ENCODE measurements at regions not wholly inside any gene's neighbourhood (a gene's known extent, or its start where the extent isn't known, plus 50 kb on each side); places are given as distances from the start of the nearest gene placed in this dataset.
A peak's percentile ranks its signal among the peaks of the same experiment; 100 is the strongest.

- no peak for DNase-seq
- H3K9ac ChIP-seq (ENCODE audit: low read length): no peak overlapping the region
- no peaks in the 10 kb centered on the region for H3K79me2 ChIP-seq (ENCODE audit: low read length)
- no peak overlapping the region for H3K4me3 ChIP-seq (ENCODE audit: low read length)
- H3K9me3 ChIP-seq (ENCODE audit: low read length): no peaks in the 10 kb centered on the region
- no peak overlapping the region for H3K27ac ChIP-seq (ENCODE audit: low read length)
- H3K4me1 ChIP-seq (ENCODE audit: low read length): peaks cover 1% of the 10 kb centered on the region
- no peaks in the 10 kb centered on the region for H4K20me1 ChIP-seq (ENCODE audit: insufficient read depth, low read depth, low read length)
- H3K9me2 ChIP-seq (replicated peaks; ENCODE audit: insufficient read depth, low read length): no peaks in the 10 kb centered on the region
- H3K4me2 ChIP-seq (ENCODE audit: low read depth, low read length, poor library complexity, severe bottlenecking): no peak overlapping the region
- H3K36me3 ChIP-seq (ENCODE audit: insufficient read depth, low read length): no peaks in the 10 kb centered on the region
- no peak overlapping the region for H2AFZ ChIP-seq (ENCODE audit: low read length)
- no peaks in the 10 kb centered on the region for H3K27me3 ChIP-seq (ENCODE audit: low read length)
Measured at GRCh38 chr21:28750565-28750964, 242.1 kb downstream of the LTN1 start.

- Histone ChIP-seq H3K9me3 (ENCODE audit: low read length) (no peaks in the 10 kb centered on the region), H3K9ac (ENCODE audit: low read length) (no peak overlapping the region), H3K9me2 (replicated peaks; ENCODE audit: insufficient read depth, low read length) (no peaks in the 10 kb centered on the region), H3K4me1 (ENCODE audit: low read length) (peaks cover 6% of the 10 kb centered on the region), H3K36me3 (ENCODE audit: insufficient read depth, low read length) (no peaks in the 10 kb centered on the region), H3K27ac (ENCODE audit: low read length) (no peak overlapping the region), H3K27me3 (ENCODE audit: low read length) (no peaks in the 10 kb centered on the region), H4K20me1 (ENCODE audit: insufficient read depth, low read depth, low read length) (no peaks in the 10 kb centered on the region), H3K4me2 (ENCODE audit: low read depth, low read length, poor library complexity, severe bottlenecking) (no peak overlapping the region), H3K79me2 (ENCODE audit: low read length) (no peaks in the 10 kb centered on the region), H3K4me3 (ENCODE audit: low read length) (no peak overlapping the region), H2AFZ (ENCODE audit: low read length) (no peak overlapping the region)
- DNase-seq: no peak
Measured at GRCh38 chr21:28749536-28749935, 243.1 kb downstream of the LTN1 start.

DNA sequence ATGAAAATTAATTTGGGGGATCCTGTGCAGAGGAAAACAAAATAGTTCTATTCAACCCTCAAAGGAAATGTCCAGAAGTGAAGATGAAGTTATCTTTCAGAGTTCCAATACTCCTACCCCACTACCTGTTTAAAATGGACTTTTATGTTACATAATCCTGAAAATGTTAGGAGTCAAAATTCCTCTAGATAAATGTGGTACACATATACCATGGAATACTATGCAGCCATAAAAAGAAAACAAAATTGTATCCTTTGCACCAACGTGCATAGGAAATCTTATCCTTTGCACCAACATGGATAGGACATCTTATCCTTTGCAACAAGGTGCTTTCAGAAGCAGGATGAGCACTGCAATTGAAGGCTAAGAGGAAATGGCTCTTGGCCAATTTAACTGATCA, 245.2 kb downstream of the LTN1 start:
- DNase-seq: no peak
- no peaks in the 10 kb centered on the region for H3K9me3 ChIP-seq (ENCODE audit: low read length)
- H3K27ac ChIP-seq (ENCODE audit: low read length): no peak overlapping the region
- no peak overlapping the region for H3K4me3 ChIP-seq (ENCODE audit: low read length)
- no peaks in the 10 kb centered on the region for H3K9me2 ChIP-seq (replicated peaks; ENCODE audit: insufficient read depth, low read length)
- no peaks in the 10 kb centered on the region for H4K20me1 ChIP-seq (ENCODE audit: insufficient read depth, low read depth, low read length)
- no peaks in the 10 kb centered on the region for H3K36me3 ChIP-seq (ENCODE audit: insufficient read depth, low read length)
- no peaks in the 10 kb centered on the region for H3K27me3 ChIP-seq (ENCODE audit: low read length)
- no peak overlapping the region for H2AFZ ChIP-seq (ENCODE audit: low read length)
- no peaks in the 10 kb centered on the region for H3K79me2 ChIP-seq (ENCODE audit: low read length)
- peaks cover 6% of the 10 kb centered on the region for H3K4me1 ChIP-seq (ENCODE audit: low read length)
- no peak overlapping the region for H3K4me2 ChIP-seq (ENCODE audit: low read depth, low read length, poor library complexity, severe bottlenecking)
- no peak overlapping the region for H3K9ac ChIP-seq (ENCODE audit: low read length)

- H3K27me3 ChIP-seq (ENCODE audit: low read length): no peaks in the 10 kb centered on the region
- H3K4me2 ChIP-seq (ENCODE audit: low read depth, low read length, poor library complexity, severe bottlenecking): no peak overlapping the region
- no peaks in the 10 kb centered on the region for H4K20me1 ChIP-seq (ENCODE audit: insufficient read depth, low read depth, low read length)
- H3K79me2 ChIP-seq (ENCODE audit: low read length): no peaks in the 10 kb centered on the region
- H2AFZ ChIP-seq (ENCODE audit: low read length): no peak overlapping the region
- no peak overlapping the region for H3K4me3 ChIP-seq (ENCODE audit: low read length)
- H3K9me3 ChIP-seq (ENCODE audit: low read length): no peaks in the 10 kb centered on the region
- no peaks in the 10 kb centered on the region for H3K9me2 ChIP-seq (replicated peaks; ENCODE audit: insufficient read depth, low read length)
- no peak for DNase-seq
- H3K4me1 ChIP-seq (ENCODE audit: low read length): peaks cover 6% of the 10 kb centered on the region
- no peaks in the 10 kb centered on the region for H3K36me3 ChIP-seq (ENCODE audit: insufficient read depth, low read length)
- H3K27ac ChIP-seq (ENCODE audit: low read length): no peak overlapping the region
- no peak overlapping the region for H3K9ac ChIP-seq (ENCODE audit: low read length)
Measured at GRCh38 chr21:28746166-28746565, 246.5 kb downstream of the LTN1 start.

- Histone ChIP-seq H3K4me3 (ENCODE audit: low read length) (peak overlapping the region; percentile 60), H3K9ac (ENCODE audit: low read length) (peak overlapping the region; percentile 52), H3K4me2 (ENCODE audit: low read depth, low read length, poor library complexity, severe bottlenecking) (peak overlapping the region; percentile 69), H4K20me1 (ENCODE audit: insufficient read depth, low read depth, low read length) (no peaks in the 10 kb centered on the region), H3K9me3 (ENCODE audit: low read length) (no peaks in the 10 kb centered on the region), H3K4me1 (ENCODE audit: low read length) (peaks cover 6% of the 10 kb centered on the region), H2AFZ (ENCODE audit: low read length) (peak overlapping the region; percentile 89), H3K36me3 (ENCODE audit: insufficient read depth, low read length) (no peaks in the 10 kb centered on the region), H3K27me3 (ENCODE audit: low read length) (no peaks in the 10 kb centered on the region), H3K79me2 (ENCODE audit: low read length) (no peaks in the 10 kb centered on the region), H3K27ac (ENCODE audit: low read length) (no peak overlapping the region), H3K9me2 (replicated peaks; ENCODE audit: insufficient read depth, low read length) (no peaks in the 10 kb centered on the region)
- DNase-seq: peak; percentile 91
Measured at GRCh38 chr21:28745131-28746016, 247.3 kb downstream of the LTN1 start.

GRCh38 chr21:28743723-28744122, 249.0 kb downstream of the LTN1 start:
- no peaks in the 10 kb centered on the region for H3K79me2 ChIP-seq (ENCODE audit: low read length)
- no peaks in the 10 kb centered on the region for H4K20me1 ChIP-seq (ENCODE audit: insufficient read depth, low read depth, low read length)
- no peaks in the 10 kb centered on the region for H3K36me3 ChIP-seq (ENCODE audit: insufficient read depth, low read length)
- no peak overlapping the region for H2AFZ ChIP-seq (ENCODE audit: low read length)
- no peak overlapping the region for H3K4me2 ChIP-seq (ENCODE audit: low read depth, low read length, poor library complexity, severe bottlenecking)
- no peak overlapping the region for H3K4me3 ChIP-seq (ENCODE audit: low read length)
- H3K9ac ChIP-seq (ENCODE audit: low read length): no peak overlapping the region
- H3K27ac ChIP-seq (ENCODE audit: low read length): no peak overlapping the region
- peaks cover 6% of the 10 kb centered on the region for H3K4me1 ChIP-seq (ENCODE audit: low read length)
- H3K9me3 ChIP-seq (ENCODE audit: low read length): no peaks in the 10 kb centered on the region
- DNase-seq: no peak
- H3K9me2 ChIP-seq (replicated peaks; ENCODE audit: insufficient read depth, low read length): no peaks in the 10 kb centered on the region
- H3K27me3 ChIP-seq (ENCODE audit: low read length): no peaks in the 10 kb centered on the region

DNA sequence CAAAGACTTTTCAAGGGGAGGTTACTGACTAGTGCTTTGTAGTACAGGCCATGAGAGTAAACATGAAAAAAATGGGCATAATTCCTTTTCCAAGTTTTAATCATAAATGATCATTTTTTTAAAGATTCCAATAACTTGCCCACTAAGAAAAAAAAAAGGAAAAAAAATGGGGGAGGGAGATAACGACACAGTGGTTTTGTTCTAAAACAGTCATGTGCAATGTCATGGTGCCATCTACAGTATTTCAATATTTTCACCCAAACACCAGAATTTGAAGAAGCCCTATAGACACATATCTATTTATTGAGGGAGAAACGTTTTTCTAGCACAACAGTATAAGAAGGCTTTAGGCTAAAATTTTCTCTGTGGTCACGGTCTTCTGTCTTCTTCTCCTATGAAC, 250.2 kb downstream of the LTN1 start:
- H2AFZ ChIP-seq (ENCODE audit: low read length): no peak overlapping the region
- no peaks in the 10 kb centered on the region for H3K36me3 ChIP-seq (ENCODE audit: insufficient read depth, low read length)
- no peak overlapping the region for H3K4me2 ChIP-seq (ENCODE audit: low read depth, low read length, poor library complexity, severe bottlenecking)
- H3K9me3 ChIP-seq (ENCODE audit: low read length): no peaks in the 10 kb centered on the region
- H4K20me1 ChIP-seq (ENCODE audit: insufficient read depth, low read depth, low read length): no peaks in the 10 kb centered on the region
- no peaks in the 10 kb centered on the region for H3K9me2 ChIP-seq (replicated peaks; ENCODE audit: insufficient read depth, low read length)
- H3K27me3 ChIP-seq (ENCODE audit: low read length): no peaks in the 10 kb centered on the region
- no peak overlapping the region for H3K4me3 ChIP-seq (ENCODE audit: low read length)
- DNase-seq: no peak
- H3K4me1 ChIP-seq (ENCODE audit: low read length): peaks cover 6% of the 10 kb centered on the region
- no peaks in the 10 kb centered on the region for H3K79me2 ChIP-seq (ENCODE audit: low read length)
- no peak overlapping the region for H3K27ac ChIP-seq (ENCODE audit: low read length)
- H3K9ac ChIP-seq (ENCODE audit: low read length): no peak overlapping the region

DNA sequence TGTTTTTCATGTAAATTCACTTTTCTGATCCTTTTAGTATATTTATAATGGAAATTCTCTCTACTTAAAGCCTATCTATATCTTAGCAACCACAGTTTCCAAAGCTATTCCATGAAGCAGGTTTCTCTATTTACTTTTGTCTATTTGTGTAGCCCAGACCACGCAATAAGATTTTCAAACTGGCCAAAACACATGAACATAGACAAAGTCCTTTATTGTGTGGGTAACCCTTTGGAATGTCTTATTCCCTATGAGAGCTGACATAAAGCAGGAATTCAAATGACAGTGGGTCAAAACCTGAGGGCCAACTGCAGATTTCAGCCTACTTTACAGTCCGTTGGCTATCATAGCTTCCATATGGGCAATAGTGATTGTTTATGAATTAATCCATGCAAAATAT, 252.6 kb downstream of the LTN1 start:
- no peak for DNase-seq
- H3K9ac ChIP-seq (ENCODE audit: low read length): no peak overlapping the region
- no peaks in the 10 kb centered on the region for H3K79me2 ChIP-seq (ENCODE audit: low read length)
- no peak overlapping the region for H3K4me2 ChIP-seq (ENCODE audit: low read depth, low read length, poor library complexity, severe bottlenecking)
- no peak overlapping the region for H2AFZ ChIP-seq (ENCODE audit: low read length)
- no peak overlapping the region for H3K27ac ChIP-seq (ENCODE audit: low read length)
- no peaks in the 10 kb centered on the region for H4K20me1 ChIP-seq (ENCODE audit: insufficient read depth, low read depth, low read length)
- no peaks in the 10 kb centered on the region for H3K9me3 ChIP-seq (ENCODE audit: low read length)
- no peaks in the 10 kb centered on the region for H3K9me2 ChIP-seq (replicated peaks; ENCODE audit: insufficient read depth, low read length)
- H3K4me1 ChIP-seq (ENCODE audit: low read length): no peaks in the 10 kb centered on the region; the same call in 1 of the 2 replicates
- H3K36me3 ChIP-seq (ENCODE audit: insufficient read depth, low read length): no peaks in the 10 kb centered on the region
- H3K4me3 ChIP-seq (ENCODE audit: low read length): no peak overlapping the region
- H3K27me3 ChIP-seq (ENCODE audit: low read length): no peaks in the 10 kb centered on the region
